IPS-NIHi7 (cell line): ENCODE measurements at regions not wholly inside any gene's neighbourhood (a gene's known extent, or its start where the extent isn't known, plus 50 kb on each side); places are given as distances from the start of the nearest gene placed in this dataset.
"Not testable (repeated sequence)": the region's sequence is repeated elsewhere in the genome, so short reads cannot be mapped to it uniquely, and the experiment has no call there.

Source experiments
- DNase-seq: peaks from one replicate; pipeline ENCODE4 v3.0.0; 2012; ENCODE audit warnings: mixed read lengths; ENCODE audit errors: extremely low spot score

- no peak for DNase-seq
These were observed 1521.3 kb upstream of the AGA start for GRCh38 chr4:178963446-178964045.

- no peak for DNase-seq
These were observed 1524.4 kb upstream of the AGA start for GRCh38 chr4:178966644-178967043.

- DNase-seq, result peak; percentile 14
These were observed 1528.3 kb upstream of the AGA start for GRCh38 chr4:178970433-178971140.

GRCh38 chr4:178976861-178977260, 1534.6 kb upstream of the AGA start:
- DNase-seq, result no peak

- DNase-seq, result no peak
These were observed 1551.1 kb upstream of the AGA start for GRCh38 chr4:178993306-178993705.

- no peak for DNase-seq
These were observed 1559.7 kb upstream of the AGA start for GRCh38 chr4:179001918-179002317.

GRCh38 chr4:179007755-179008154, 1565.5 kb upstream of the AGA start:
- DNase-seq, result peak; percentile 22

GRCh38 chr4:179017581-179017980, 1575.3 kb upstream of the AGA start:
- no peak for DNase-seq

- no peak for DNase-seq
These were observed 1585.3 kb upstream of the AGA start for GRCh38 chr4:179027569-179027968.

GRCh38 chr4:179028321-179028720, 1586.1 kb upstream of the AGA start:
- DNase-seq, result no peak

- DNase-seq, result no peak
These were observed 1587.4 kb upstream of the AGA start for GRCh38 chr4:179029683-179030082.

GRCh38 chr4:179040259-179040658, 1598.0 kb upstream of the AGA start:
- no peak for DNase-seq

GRCh38 chr4:179048839-179049453, 1606.7 kb upstream of the AGA start:
- no peak for DNase-seq

GRCh38 chr4:179051206-179051605, 1609.0 kb upstream of the AGA start:
- no peak for DNase-seq

GRCh38 chr4:179059396-179059795, 1617.2 kb upstream of the AGA start:
- no peak for DNase-seq

- not testable (repeated sequence) for DNase-seq
These were observed 1624.0 kb upstream of the AGA start for GRCh38 chr4:179066254-179066653.

- DNase-seq, result no peak
These were observed 1628.9 kb upstream of the AGA start for GRCh38 chr4:179071131-179071530.

- DNase-seq, result no peak
These were observed 1634.6 kb upstream of the AGA start for GRCh38 chr4:179076865-179077264.

GRCh38 chr4:179095585-179096221, 1653.5 kb upstream of the AGA start:
- peak; percentile 31 for DNase-seq

GRCh38 chr4:179097741-179098140, 1655.5 kb upstream of the AGA start:
- DNase-seq, result peak; percentile 36

- peak; percentile 27 for DNase-seq
These were observed 1668.1 kb upstream of the AGA start for GRCh38 chr4:179110356-179110755.

GRCh38 chr4:179110816-179111215, 1668.6 kb upstream of the AGA start:
- DNase-seq, result no peak
